GM21390 (cell line): ENCODE measurements at regions not wholly inside any gene's neighbourhood (a gene's known extent, or its start where the extent isn't known, plus 50 kb on each side); places are given as distances from the start of the nearest gene placed in this dataset.
"Not testable (repeated sequence)": the region's sequence is repeated elsewhere in the genome, so short reads cannot be mapped to it uniquely, and the experiment has no call there.

Experiments used
- ATAC-seq: cut with Tn5 transposase; IDR thresholded peaks from one replicate; pipeline ENCODE4 v1.9.1; 2021; ENCODE audit not compliant: unreplicated experiment

- ATAC-seq: no peak
Measured at GRCh38 chr2:187679454-187679853, 125.2 kb upstream of the TFPI start.

DNA sequence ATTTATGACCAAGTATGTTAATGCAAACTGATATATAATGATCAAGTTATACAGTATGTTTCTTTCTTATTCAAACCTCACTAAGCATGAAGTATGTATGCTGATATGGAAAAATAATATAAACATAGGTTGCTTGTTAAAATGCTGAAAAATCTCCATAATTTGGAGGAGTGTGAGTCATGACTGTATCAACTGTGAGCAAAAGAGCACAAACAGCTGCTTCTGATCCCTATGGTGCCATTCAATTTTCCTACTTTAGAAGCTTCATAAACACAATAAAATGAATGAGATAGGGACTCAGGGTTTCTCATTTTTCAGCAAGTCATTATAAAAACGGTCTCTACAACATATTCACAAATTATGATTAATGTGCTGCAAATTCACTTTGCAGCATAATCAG is 129.9 kb upstream of the TFPI start:
- no peak for ATAC-seq

DNA sequence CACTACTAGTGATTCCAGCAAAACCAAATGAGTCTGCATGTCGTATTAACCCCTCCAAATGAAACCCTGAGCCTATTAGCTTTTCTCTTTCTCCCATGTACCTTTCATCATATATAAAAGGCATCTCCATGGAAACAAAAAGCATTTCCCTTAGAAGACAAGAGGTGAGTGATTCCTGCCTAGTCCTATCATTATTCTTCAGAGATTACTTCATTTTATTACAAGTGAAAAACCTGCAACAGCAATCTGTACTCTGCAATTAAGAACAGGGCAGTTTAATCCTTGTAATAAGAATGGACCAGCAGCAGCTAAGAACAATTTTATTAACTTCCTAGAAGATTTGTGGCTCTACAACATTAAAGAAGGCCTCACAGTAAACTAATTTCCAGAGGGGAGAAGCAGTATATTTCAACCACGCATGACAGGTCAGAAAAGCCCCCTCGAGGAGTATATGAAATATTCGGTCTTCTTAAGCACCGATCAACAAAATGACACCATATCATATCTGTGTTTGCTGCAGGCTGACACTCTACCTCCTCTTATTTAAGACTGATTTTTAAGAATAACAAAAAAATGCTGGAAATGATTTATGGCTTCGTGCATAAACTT is 132.3 kb upstream of the TFPI start:
- ATAC-seq: no peak

DNA sequence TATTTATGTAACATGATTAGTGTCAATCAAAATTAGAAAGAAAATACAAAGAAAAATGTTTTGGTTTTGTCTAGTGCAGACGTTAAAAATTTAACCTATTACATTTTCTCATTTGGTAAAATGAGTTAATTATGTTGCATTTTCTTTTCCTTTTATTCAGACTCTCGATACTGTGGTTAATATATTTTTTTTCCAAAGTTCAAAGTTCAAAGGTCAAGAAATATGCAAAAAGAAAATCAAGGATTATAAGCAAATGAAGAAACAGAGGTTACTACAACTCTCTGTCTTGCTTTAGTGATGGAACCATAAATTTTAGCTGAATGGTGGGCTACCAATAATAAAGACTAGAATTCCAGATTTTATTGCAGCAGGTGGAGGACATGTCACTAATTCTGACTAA is 133.3 kb upstream of the TFPI start:
- ATAC-seq: no peak

DNA sequence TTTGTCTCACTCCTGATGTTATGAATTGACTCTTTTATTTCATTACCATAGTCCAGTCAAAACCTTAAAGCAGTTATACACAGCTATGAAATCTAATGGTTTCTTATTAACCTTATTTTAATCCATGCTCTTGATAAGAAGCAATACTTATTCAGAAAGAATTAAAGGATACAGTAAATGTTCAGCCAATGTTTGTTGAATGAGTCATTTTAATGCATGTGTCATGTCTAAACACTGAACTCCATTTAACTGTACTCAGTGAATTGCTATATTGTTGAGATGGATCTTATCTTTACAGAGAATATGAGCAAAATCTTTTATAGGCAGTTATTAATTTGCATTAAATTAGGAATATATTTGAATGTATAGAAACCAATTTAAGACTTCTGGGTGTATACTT is 135.1 kb upstream of the TFPI start:
- ATAC-seq: no peak

- no peak for ATAC-seq
Measured at GRCh38 chr2:187693923-187694322, 139.7 kb upstream of the TFPI start.

- not testable (repeated sequence) for ATAC-seq
Measured at GRCh38 chr2:187696644-187697043, 142.4 kb upstream of the TFPI start.

- no peak for ATAC-seq
Measured at GRCh38 chr2:187698374-187699110, 144.3 kb upstream of the TFPI start.

GRCh38 chr2:187702157-187702556 is 147.9 kb upstream of the TFPI start:
- ATAC-seq: no peak

- ATAC-seq: no peak
Measured at GRCh38 chr2:187708272-187708671, 154.0 kb upstream of the TFPI start.

- ATAC-seq: no peak
Measured at GRCh38 chr2:187709065-187709464, 154.8 kb upstream of the TFPI start.

GRCh38 chr2:187710791-187711521 is 156.7 kb upstream of the TFPI start:
- ATAC-seq: no peak

DNA sequence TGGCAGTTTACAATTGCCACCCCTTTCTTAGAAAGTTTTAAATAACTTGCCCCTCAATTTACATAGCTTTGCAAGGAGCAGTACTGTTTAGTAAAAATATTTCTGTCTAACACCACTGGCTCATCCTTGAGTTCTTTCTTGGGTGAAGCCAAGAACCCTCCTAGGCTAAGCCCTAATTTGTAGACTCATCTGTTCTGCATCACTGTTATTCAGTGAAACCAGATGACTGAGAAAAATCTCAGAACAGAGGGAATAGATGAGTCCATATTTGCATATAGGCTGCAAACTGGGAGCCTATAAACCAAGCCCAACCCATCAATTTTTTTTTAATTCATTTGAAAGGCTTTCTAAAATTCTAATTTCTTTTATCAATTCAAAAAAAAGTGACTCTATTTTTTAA is 161.4 kb upstream of the TFPI start:
- no peak for ATAC-seq

DNA sequence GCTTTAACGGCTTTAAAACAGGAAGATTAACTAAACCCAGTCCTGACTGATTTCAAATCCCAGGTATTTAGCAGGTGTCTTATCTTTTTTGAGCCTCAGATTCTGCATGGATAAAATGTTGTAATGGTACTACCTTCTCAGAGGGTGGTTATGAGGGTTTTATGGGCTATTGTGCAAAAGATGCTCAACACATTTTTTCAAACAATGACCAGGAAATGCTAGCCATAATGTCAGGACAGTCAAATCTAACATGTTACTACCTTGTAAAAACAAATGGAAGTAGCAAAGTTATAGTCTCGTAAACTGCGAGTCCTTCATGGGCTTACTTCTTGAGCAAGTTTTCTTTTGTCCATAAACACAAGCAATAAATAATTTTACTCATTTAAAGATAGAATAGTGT is 162.1 kb upstream of the TFPI start:
- ATAC-seq: no peak

DNA sequence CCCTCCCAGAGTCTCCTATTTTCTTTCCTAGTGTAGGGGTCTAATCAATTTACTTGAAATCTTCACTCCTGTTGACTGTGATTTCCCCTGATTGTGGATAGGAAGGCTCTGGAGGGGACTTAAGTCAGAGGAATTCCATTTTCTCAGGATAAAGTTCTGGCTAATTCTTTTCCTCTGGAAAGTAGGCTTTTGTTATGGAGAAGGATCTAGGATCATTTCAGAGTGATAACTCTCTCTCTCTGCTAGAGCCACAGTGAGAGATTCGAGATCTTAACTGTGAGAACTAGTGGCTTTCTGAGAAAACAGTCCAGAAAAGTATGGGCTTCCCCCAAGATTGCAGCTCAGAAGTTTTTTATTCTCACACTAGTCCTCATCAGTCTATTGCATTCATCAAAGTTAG is 163.9 kb upstream of the TFPI start:
- ATAC-seq: no peak

GRCh38 chr2:187719510-187719909 is 165.3 kb upstream of the TFPI start:
- no peak for ATAC-seq

GRCh38 chr2:187748958-187749357 is 194.7 kb upstream of the TFPI start:
- ATAC-seq: no peak

DNA sequence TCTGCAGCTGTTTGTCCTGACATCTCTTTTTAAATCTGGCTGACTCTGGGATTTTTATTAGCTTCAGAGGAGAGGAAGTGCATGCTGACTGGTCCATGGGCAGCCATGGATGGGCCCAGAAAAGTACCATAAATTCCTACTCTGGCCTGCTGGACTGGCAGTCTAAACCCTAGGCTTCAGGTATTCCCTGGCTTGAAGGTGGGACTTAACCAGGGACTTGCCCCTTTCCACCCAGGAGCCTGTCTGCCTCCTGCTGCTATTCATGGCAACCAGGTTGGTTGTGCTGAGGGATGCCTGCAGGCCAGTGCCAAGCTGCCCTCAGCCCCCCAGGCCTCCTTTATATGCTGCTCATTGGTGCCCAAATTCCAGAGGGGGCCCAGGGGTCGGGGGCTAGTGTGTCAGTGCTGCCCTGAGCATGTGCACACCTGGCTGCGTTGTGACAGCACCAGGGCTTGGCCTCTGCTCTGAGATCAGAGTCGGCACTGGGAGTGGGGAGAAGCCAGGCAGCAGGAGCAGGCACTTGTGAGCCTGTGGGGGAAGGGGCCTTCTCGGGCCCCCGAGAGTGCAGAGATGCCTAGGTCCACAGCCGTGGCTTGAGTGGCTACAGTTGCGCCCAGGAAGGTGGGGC is 195.7 kb upstream of the TFPI start:
- no peak for ATAC-seq

GRCh38 chr2:187768995-187769394 is 214.8 kb upstream of the TFPI start:
- ATAC-seq: no peak

- no peak for ATAC-seq
Measured at GRCh38 chr2:187769437-187769836, 215.2 kb upstream of the TFPI start.

DNA sequence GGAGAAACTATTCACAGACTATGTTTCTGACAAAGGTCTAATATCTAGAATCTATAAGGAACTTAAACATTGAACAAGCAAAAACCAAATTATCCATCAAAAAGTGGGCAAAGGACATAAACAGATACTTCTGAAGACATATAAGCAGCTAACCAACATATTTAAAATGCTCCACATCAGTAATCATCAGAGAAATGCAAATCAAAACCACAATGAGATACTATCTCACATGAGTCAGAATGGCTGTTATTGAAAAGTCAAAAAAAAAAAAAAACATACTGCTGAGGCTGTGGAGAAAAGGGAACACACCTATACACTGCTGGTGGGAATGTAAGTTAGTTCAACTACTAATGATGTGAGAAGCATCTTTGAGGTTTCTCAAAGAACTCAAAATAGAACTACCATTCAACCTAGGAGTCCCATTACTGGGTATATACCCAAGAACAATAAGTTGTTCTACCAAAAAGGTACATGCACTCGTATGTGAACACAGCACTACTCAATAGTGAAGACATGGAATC is 220.4 kb upstream of the TFPI start:
- peak; percentile 52 for ATAC-seq

DNA sequence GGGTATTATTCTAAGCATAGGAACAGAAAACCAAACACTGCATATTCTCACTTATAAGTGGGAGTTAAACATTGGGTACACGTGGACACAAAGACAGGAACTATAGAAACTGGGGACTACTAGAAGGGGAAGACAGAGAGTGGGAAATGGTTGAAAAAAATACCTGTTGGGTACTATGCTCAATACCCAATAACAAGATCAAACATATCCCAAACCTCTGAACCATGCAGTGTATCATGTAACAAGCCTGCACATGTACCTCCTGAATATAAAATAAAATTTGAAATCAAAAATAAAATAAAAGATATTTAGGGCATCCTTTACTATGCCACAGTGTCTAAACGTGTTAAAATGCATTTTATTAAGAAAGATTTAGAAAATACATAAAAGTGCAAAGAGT is 221.0 kb upstream of the TFPI start:
- peak; percentile 24 for ATAC-seq
